ENCODE measurements at regions not wholly inside any gene's neighbourhood (a gene's known extent, or its start where the extent isn't known, plus 50 kb on each side); places are given as distances from the start of the nearest gene placed in this dataset.

- peak overlapping the region; percentile 87 for H3K27ac ChIP-seq (ENCODE audit: insufficient read depth, low read depth, low read length)
These were observed 102.7 kb downstream of the RASSF10 start for GRCh38 chr11:13111813-13112130.

More at GRCh38 chr11:13111813-13112130, 102.7 kb downstream of the RASSF10 start:
- intact Hi-C loops (cut with micrococcal nuclease) (loop anchor here (10.0 kb wide), 1 partner anchor 333 kb away; no protein-coding TSS in a partner anchor), dilution Hi-C loops (cut with MboI; ENCODE audit: extremely low pct_ligation_motif_present, low sequenced_read_pairs) (no loop called here)
- DNase-seq (ENCODE audit: low read depth, low spot score): no peak
- ChIA-PET CTCF (no interaction called here), POLR2A (no interaction called here)
- FAIRE-seq: no peak
- Histone ChIP-seq H4K20me1 (replicated peaks; ENCODE audit: control insufficient read depth, extremely low read depth, insufficient read depth, low read length) (no peaks in the 10 kb centered on the region), H3K36me3 (ENCODE audit: control insufficient read depth in 2 of 2, extremely low read depth in 1 of 2, insufficient read depth in 2 of 2, low read length in 2 of 2) (no peaks in the 10 kb centered on the region), H3K9me1 (replicated peaks; ENCODE audit: control insufficient read depth, extremely low read depth, insufficient read depth, low read length) (no peaks in the 10 kb centered on the region), H3K79me2 (ENCODE audit: control insufficient read depth, insufficient read depth, low read length) (no peaks in the 10 kb centered on the region), H3K4me2 (ENCODE audit: insufficient read depth, low read length) (peak overlapping the region; percentile 65), H2AFZ (ENCODE audit: low read depth, low read length) (no peak overlapping the region), H3K4me1 (ENCODE audit: control insufficient read depth, extremely low read depth, insufficient read depth, low read length) (peaks cover 26% of the 10 kb centered on the region), H3K9me3 (replicated peaks; ENCODE audit: control insufficient read depth, insufficient read depth, low read length) (no peaks in the 10 kb centered on the region), H3K27me3 (ENCODE audit: control insufficient read depth in 2 of 2, insufficient read depth in 2 of 2, low read length in 2 of 2) (no peaks in the 10 kb centered on the region), H3K9ac (replicated peaks; ENCODE audit: extremely low read depth, insufficient read depth, low read length) (peak overlapping the region; percentile 32), H3K4me3 (replicated peaks in 1 of 3; ENCODE audit: insufficient read depth in 1 of 3, low read depth in 1 of 3, low read length in 3 of 3) (no peak overlapping the region)
- no TSS peak for BruUV-seq (replicated peaks)
- TF ChIP-seq JUN (IDR thresholded peaks at IDR 0.05; ENCODE audit: borderline replicate concordance, insufficient read depth, insufficient read length, low read depth) (no peak), MYC (IDR thresholded peaks at IDR 0.05; ENCODE audit: low read depth, low read length) (no peak), POLR2A (IDR thresholded peaks at IDR 0.05; ENCODE audit: low read depth, low read length) (no peak), POLR2AphosphoS5 (IDR thresholded peaks at IDR 0.05; ENCODE audit: insufficient read depth, low read depth, low read length) (no peak), FOS (IDR thresholded peaks at IDR 0.05; ENCODE audit: borderline replicate concordance, insufficient read depth, low read length) (no peak), MAX (IDR thresholded peaks at IDR 0.05; ENCODE audit: insufficient read depth, insufficient read length) (no peak), EZH2 (IDR thresholded peaks at IDR 0.05; ENCODE audit: borderline replicate concordance, low read depth, low read length, severe bottlenecking) (no peak), CTCF (IDR thresholded peaks at IDR 0.05; ENCODE audit: extremely low read depth in 1 of 2, insufficient read depth in 1 of 2, low read depth in 1 of 2, low read length in 2 of 2) (no peak), GATA2 (IDR thresholded peaks at IDR 0.05; ENCODE audit: insufficient read depth, insufficient read length, low read depth, low read length) (no peak)

All from endothelial cell of umbilical vein (primary cell).